Duodenal mucosa (tissue), 2 donors: ENCODE measurements at regions not wholly inside any gene's neighbourhood (a gene's known extent, or its start where the extent isn't known, plus 50 kb on each side); places are given as distances from the start of the nearest gene placed in this dataset.

Source experiments
- H3K27ac ChIP-seq: one replicate; pipeline ENCODE4 v1.7.0; 2013; ENCODE audit warnings: low read depth, low read length
- H3K27me3 ChIP-seq, 2 donors: one replicate each; pipeline ENCODE4 v1.7.0; 2013; ENCODE audit warnings: low read length in 2 of 2, control low read depth in 1 of 2; ENCODE audit not compliant: insufficient read depth in 2 of 2, control insufficient read depth in 1 of 2
- H3K36me3 ChIP-seq, 2 donors: one replicate each; pipeline ENCODE4 v1.7.0; 2013; ENCODE audit warnings: low read length in 2 of 2, control low read depth in 1 of 2; ENCODE audit not compliant: insufficient read depth in 2 of 2, control insufficient read depth in 1 of 2
- H3K4me1 ChIP-seq, 2 donors: one replicate each; pipeline ENCODE4 v1.7.0; 2013; ENCODE audit warnings: low read length in 2 of 2, control low read depth in 1 of 2; ENCODE audit not compliant: insufficient read depth in 2 of 2, control insufficient read depth in 1 of 2
- H3K4me3 ChIP-seq, 2 donors: one replicate each; pipeline ENCODE4 v1.7.0; 2013; ENCODE audit warnings: low read length in 2 of 2, low read depth in 1 of 2
- H3K9ac ChIP-seq, 2 donors: one replicate each; pipeline ENCODE4 v1.7.0; 2013; ENCODE audit warnings: low read length in 2 of 2, low read depth in 1 of 2
- H3K9me3 ChIP-seq, 2 donors: one replicate each; pipeline ENCODE4 v1.7.0; 2013; ENCODE audit warnings: low read length in 2 of 2, control low read depth in 1 of 2; ENCODE audit not compliant: control insufficient read depth in 1 of 2

DNA sequence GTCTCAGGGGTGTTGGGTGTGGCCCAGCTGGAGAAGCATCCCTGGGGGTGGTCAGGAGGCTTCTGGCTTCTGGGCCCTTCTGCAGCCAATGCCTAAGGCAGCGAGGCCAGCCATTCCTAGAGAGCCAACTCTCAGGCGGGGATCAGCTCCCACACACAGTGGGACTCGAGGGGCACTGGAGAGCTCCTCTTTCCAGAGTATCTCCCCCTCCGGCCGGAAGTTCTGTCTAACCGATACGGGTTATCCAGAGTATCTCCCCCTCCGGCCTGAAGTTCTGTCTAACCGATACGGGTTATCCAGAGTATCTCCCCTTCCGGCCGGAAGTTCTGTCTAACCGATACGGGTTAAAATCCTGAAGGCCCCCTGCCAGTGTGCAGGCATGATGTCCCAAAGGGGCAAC, 71.2 kb upstream of the B3GAT1 start:
- Histone ChIP-seq H3K4me3 (no peak overlapping the region), H3K9me3 (no peaks in the 10 kb centered on the region), H3K36me3 (peaks cover 0 to 14% of the 10 kb centered on the region in 2 donors), H3K4me1 (no peaks in the 10 kb centered on the region), H3K9ac (no peak overlapping the region), H3K27me3 (no peaks in the 10 kb centered on the region), H3K27ac (no peak overlapping the region)

DNA sequence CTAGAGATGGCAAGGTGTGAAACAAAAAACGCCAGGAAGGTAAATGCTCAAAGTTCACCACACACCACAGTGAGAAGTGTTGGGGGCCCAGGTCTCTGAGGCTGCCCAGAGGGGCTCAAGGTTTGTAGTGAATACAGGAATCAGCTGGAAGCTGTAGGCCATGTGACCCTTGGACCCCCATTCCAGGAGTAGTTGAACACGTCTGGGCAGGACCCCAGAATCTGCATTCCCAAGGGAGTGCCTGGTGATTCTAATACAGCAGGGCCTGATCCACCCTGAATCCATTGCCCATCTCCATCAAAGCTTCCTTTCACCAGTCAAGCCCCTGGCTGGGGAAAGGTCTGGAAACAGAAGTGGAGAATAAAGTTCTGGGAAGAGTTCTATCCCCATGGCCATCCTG, 70.8 kb upstream of the B3GAT1 start:
- H3K36me3 ChIP-seq = peaks cover 0 to 14% of the 10 kb centered on the region in 2 donors
- H3K9ac ChIP-seq = no peak overlapping the region
- H3K27me3 ChIP-seq = no peaks in the 10 kb centered on the region
- no peaks in the 10 kb centered on the region for H3K9me3 ChIP-seq
- no peak overlapping the region for H3K4me3 ChIP-seq
- no peaks in the 10 kb centered on the region for H3K4me1 ChIP-seq
- no peak overlapping the region for H3K27ac ChIP-seq

DNA sequence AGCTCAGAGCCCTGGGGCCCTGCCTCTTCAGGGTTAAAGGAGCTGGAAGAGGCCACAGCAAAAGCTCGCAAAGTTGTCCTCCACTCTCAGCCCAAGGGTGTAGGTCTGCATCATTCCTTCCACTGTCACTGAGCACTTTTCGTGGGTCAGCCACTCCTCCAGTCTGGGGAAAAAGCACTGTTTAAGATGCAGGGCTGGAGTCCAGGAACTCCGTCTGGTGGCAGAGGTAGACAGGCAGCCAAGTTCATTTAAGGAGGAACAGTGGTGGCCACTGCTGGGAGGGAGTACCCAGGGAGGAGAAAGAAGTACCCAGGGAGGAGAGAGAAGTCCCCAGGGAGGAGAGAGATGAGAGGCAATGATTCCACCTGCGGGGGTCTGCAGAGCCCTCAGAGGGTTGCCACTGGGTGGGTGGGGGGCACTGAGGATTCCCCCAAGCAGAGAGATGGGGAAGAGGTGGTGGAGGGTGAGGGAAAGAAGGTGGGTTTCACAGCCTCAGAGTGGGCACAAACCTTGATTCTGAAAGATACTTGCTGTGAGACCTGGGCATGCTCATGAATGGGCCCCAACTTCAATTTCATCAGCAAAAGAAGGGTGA, 70.0 kb upstream of the B3GAT1 start:
- H3K27me3 ChIP-seq = no peaks in the 10 kb centered on the region
- H3K9ac ChIP-seq = no peak overlapping the region
- H3K27ac ChIP-seq = no peak overlapping the region
- H3K4me1 ChIP-seq = no peaks in the 10 kb centered on the region
- H3K4me3 ChIP-seq = no peak overlapping the region
- peaks cover 0 to 14% of the 10 kb centered on the region in 2 donors for H3K36me3 ChIP-seq
- no peaks in the 10 kb centered on the region for H3K9me3 ChIP-seq

DNA sequence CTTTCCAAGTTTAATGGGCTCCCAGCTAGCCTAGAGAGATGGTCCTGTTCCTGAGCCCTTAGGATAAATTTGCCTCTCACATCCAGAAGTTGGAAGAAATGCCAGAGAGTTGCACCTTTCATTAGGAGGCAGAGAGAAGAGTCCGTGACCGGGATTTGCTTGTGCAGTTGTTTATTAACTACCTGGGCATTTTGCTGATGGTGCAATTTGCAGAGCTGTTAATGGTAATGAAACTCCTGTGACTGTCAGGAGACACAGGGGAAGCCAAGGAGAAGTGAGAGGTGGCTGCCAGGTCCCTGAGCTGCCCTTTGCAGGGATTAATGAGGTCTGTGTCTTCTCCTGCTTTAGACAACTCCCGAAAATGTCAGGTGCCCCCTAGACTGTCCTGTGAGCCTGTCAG, 69.1 kb upstream of the B3GAT1 start:
- no peak overlapping the region for H3K9ac ChIP-seq
- no peaks in the 10 kb centered on the region for H3K4me1 ChIP-seq
- H3K36me3 ChIP-seq = peaks cover 0 to 14% of the 10 kb centered on the region in 2 donors
- no peak overlapping the region for H3K27ac ChIP-seq
- H3K4me3 ChIP-seq = no peak overlapping the region
- no peaks in the 10 kb centered on the region for H3K27me3 ChIP-seq
- H3K9me3 ChIP-seq = no peaks in the 10 kb centered on the region

DNA sequence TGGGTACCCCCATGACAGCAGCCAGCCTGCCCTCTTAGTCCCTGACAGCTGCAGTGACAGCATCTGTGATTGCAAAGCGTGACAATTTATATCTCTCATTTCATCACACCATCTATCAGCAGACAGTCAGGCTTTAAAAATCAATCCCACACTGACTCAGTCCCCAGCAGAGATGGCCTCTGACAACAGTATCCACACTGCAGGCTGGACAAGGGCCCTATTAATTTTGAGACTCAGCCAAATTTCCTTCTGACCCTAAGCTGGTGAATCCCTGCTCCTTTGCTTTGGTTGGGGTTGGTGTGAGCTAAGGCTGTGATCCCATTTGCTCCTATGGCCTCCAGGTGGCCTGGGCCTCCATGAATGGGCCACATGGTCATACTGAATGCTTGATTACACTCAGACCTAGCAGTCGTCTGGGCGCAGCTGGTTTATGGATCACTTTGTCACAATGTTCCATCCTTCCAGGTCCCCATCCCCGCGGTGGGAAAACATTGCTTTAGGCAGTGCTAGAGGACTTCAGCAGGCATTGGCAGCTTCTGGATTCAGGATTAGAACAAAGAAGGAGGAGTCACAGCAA, 68.2 kb upstream of the B3GAT1 start:
- Histone ChIP-seq H3K36me3 (peaks cover 0 to 14% of the 10 kb centered on the region in 2 donors), H3K4me3 (no peak overlapping the region), H3K27me3 (no peaks in the 10 kb centered on the region), H3K9me3 (no peaks in the 10 kb centered on the region), H3K9ac (no peak overlapping the region), H3K27ac (no peak overlapping the region), H3K4me1 (no peaks in the 10 kb centered on the region)

DNA sequence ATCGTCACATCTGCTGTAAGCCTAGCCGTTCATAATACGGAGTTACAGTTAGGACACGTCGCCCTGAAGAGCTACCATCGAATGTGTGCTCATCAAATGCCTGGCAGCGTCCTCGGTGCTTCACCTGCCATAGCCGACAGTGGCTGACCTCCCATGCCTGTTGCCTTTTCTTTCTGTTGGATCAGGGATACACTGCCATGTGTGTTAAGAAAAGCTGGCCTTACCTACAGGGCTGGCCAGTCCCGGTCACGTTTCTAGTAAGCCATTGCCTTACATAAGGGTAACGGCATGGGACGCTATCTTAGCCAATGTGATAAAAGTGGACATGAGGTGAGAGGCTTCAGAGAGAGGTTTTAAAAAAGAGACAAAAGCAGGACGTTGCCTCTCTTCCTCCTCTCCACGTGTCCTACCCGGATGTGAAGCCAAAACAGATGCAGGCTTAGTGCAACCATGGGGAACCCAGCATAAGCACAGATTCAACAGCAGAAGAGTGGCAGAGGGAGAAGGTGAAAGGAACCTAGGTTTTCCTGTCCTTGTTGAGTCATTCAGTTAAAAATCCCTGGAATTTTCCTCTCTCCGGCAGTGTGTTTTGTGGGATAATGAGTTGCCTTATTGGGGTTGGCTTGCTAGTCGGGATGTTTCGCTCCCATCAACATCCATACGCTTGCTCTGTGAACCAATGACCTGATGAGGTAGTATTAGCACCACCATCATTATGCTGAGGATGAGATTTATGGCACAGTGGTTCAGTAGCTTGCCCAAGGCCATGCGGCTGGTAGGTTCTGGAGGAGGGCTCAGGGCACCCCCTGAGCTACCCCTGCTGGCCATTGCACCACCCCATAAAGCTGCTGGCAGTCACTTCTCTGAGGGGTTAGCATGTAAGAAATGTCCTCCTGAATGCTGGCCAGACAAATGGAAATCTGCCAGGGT, 67.4 kb upstream of the B3GAT1 start:
- H3K9ac ChIP-seq = no peak overlapping the region
- H3K4me1 ChIP-seq = no peaks in the 10 kb centered on the region
- H3K27ac ChIP-seq = no peak overlapping the region
- no peak overlapping the region for H3K4me3 ChIP-seq
- H3K27me3 ChIP-seq = no peaks in the 10 kb centered on the region
- H3K36me3 ChIP-seq = peaks cover 0 to 14% of the 10 kb centered on the region in 2 donors
- H3K9me3 ChIP-seq = no peaks in the 10 kb centered on the region

DNA sequence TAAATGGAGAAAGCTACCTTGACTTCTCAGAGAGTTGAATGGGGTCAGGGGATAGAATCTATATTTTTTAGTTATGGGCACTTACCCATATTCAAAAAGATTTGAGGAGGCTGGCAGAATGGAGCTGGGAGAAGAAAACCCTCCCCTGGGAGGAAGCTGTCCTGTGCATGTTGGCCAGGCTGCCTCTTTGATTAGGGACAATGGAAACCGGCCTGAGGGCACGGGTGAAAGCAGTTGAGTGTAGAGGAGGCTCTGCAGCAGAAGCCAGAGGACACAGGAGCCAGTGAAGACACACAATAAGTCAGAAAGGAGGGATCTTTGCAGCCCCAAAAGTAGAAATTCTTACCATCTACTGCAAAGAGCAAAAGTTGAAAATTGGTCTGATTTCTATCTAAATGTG, 66.6 kb upstream of the B3GAT1 start:
- H3K27ac ChIP-seq = no peak overlapping the region
- H3K9me3 ChIP-seq = no peaks in the 10 kb centered on the region
- no peak overlapping the region for H3K4me3 ChIP-seq
- H3K4me1 ChIP-seq = no peaks in the 10 kb centered on the region
- H3K9ac ChIP-seq = no peak overlapping the region
- no peaks in the 10 kb centered on the region for H3K27me3 ChIP-seq
- H3K36me3 ChIP-seq = peaks cover 0 to 10% of the 10 kb centered on the region in 2 donors

DNA sequence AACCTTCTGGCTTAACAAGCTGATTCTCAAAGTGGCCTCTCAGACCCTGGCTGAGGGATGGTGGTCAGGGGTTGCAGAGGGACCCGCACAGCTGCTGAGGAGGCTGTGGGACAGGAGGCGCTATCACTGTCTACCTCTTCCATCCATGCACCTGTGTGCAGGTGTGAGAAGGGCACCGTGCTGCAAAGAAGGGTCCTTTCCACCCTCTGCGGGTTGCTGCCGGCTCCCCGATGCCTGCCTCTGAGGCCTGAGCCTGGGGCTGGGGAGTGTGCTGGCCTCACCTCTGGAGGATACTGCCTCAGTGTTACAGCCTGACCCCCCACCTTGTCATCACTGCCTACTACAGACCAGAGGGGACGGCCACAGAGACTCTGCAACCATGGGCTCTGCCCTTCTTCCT, 66.1 kb upstream of the B3GAT1 start:
- Histone ChIP-seq H3K27me3 (no peaks in the 10 kb centered on the region), H3K27ac (no peak overlapping the region), H3K9me3 (no peaks in the 10 kb centered on the region), H3K4me1 (no peaks in the 10 kb centered on the region), H3K9ac (no peak overlapping the region), H3K36me3 (peaks cover 0 to 9% of the 10 kb centered on the region in 2 donors), H3K4me3 (no peak overlapping the region)

DNA sequence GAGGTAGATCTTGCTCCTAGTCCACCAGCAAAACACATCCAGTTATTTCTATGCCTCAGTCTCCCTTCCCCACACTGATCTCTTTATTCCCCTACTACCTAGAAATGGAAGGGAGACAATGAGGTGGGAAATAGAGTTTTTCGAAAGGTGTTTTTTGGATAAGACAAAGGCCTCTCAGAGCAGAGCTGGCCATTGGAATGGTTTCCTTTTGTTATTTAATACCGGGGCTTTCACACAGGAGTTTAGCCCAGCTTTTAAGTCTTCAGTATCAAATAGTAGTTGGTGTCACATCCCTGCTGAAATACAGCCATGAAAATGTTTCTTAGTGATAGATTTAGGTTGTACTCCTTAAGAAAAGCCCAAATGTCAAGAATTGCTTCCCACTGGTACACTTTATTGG, 65.4 kb upstream of the B3GAT1 start:
- no peak overlapping the region for H3K4me3 ChIP-seq
- peaks cover 0 to 4% of the 10 kb centered on the region in 2 donors for H3K36me3 ChIP-seq
- no peak overlapping the region for H3K27ac ChIP-seq
- H3K27me3 ChIP-seq = no peaks in the 10 kb centered on the region
- H3K9me3 ChIP-seq = no peaks in the 10 kb centered on the region
- no peak overlapping the region for H3K9ac ChIP-seq
- H3K4me1 ChIP-seq = no peaks in the 10 kb centered on the region

DNA sequence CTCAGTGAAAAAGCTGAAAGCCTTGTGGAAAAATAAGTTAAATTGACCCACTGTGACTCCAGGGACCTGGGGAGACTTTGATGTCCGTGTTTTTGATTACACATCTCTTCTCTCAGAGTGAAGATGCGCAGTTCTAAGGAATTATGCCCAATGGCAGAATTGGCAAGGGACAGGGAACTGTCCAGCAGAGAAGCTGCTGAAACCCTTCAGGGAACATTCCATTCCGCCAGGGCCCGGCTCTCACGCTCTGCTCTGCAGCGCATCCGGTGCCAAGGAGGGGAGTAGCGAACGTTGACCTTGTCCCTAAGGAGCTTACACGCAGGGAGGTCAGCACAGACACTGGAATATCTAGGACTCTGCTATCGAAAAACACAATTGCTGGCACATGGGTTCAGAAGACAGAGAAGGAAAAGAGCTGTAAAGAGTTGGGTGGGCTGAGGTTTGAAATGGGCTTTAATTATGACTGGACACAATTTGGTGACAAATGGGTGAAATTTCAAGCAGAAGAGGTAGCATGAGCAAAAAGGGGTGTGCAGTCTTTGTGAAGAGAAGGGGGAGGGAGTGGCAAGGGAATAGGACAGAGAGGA, 64.5 kb upstream of the B3GAT1 start:
- H3K9me3 ChIP-seq = no peaks in the 10 kb centered on the region
- no peaks in the 10 kb centered on the region for H3K4me1 ChIP-seq
- no peak overlapping the region for H3K9ac ChIP-seq
- H3K36me3 ChIP-seq = peaks cover 0 to 2% of the 10 kb centered on the region in 2 donors
- H3K27ac ChIP-seq = no peak overlapping the region
- H3K27me3 ChIP-seq = no peaks in the 10 kb centered on the region
- no peak overlapping the region for H3K4me3 ChIP-seq
